ENCODE measurements at regions not wholly inside any gene's neighbourhood (a gene's known extent, or its start where the extent isn't known, plus 50 kb on each side); places are given as distances from the start of the nearest gene placed in this dataset.
"Not testable (repeated sequence)": the region's sequence is repeated elsewhere in the genome, so short reads cannot be mapped to it uniquely, and the experiment has no call there.

GRCh38 chr18:45322343-45322742 is 292.9 kb upstream of the SLC14A2 start:
- DNase-seq, result no peak

DNA sequence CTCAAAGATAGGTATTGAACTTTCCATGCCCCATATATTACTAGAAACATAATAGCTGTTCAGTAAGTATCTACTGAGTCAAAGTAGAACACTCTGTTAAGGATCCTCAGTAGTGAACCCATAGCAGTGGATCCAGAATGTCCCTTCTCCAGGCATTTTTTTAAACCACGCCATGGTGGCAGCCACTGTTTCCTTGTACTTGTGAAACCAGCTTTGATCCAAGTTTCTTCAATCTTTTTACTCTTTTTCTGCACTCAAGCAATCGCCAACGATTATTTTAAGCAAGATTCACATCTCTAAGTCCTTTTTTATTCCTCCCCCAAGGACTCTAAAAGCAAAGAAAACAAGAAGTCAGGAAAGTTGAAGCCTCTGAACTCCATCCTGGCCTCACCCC is 291.2 kb upstream of the SLC14A2 start:
- no peak for DNase-seq

GRCh38 chr18:45324495-45325113 is 290.7 kb upstream of the SLC14A2 start:
- no peak for DNase-seq

- DNase-seq, result no peak
Measured at GRCh38 chr18:45325778-45326177, 289.5 kb upstream of the SLC14A2 start.

DNA sequence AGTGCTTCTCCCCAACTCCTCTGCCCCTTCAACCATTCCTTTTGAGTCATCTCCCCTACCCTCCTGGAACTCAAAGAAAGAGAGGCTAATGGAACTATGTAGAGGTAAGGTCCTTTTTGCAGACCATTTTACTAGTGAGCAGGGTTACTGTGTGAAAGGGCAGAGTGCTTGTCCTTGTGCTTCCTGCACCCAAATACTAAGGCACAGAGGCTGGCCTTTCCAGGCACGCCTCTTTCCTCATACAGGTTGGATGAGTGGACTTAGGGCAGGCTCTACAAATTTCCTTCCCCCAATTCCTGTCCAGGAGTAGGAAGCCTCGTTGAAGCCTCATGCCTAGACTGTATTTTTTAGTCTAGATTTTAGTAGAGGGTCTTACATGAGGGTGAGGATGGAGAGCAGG is 288.8 kb upstream of the SLC14A2 start:
- DNase-seq, result no peak

DNA sequence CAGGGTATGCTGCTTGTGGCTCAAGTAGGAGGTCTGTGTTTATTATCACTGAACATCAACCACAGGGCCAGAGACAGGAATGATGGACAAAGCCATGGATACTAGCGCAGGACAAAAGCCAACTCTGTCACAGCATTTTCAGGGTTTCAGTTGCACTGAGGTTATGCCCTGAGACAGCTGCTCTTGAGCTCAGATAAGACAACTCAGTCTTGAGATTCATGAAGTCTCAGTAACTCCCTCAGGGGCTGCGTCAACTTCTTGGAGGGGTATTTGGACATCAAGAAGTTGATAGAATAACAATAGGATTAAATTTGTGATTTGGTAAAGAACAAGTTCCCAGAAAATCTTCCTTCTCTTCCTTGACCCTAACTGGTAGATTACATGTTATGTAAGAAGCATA is 287.0 kb upstream of the SLC14A2 start:
- no peak for DNase-seq

- no peak for DNase-seq
Measured at GRCh38 chr18:45328811-45329210, 286.5 kb upstream of the SLC14A2 start.

GRCh38 chr18:45329316-45329715 is 286.0 kb upstream of the SLC14A2 start:
- no peak for DNase-seq

GRCh38 chr18:45330170-45330594 is 285.1 kb upstream of the SLC14A2 start:
- no peak for DNase-seq

DNA sequence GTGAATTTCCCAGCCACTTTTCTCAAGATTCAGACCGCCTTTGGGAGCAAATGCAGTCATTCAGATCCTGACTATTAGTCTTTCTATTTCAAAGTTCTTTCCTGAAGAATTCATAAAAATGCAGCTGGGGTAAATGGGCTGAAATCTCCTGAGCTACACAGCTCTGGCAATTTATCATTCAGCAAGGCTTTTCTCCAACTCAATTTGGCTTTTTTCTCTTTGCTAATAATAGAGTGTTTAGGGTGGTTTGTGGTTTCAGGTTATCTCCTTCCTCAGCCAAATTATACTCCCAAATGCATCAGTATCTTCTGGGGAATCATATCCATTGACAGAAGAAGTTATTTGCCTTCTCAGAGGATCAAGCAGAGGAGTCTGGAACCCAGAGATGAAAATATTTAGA is 282.4 kb upstream of the SLC14A2 start:
- DNase-seq, result no peak

DNA sequence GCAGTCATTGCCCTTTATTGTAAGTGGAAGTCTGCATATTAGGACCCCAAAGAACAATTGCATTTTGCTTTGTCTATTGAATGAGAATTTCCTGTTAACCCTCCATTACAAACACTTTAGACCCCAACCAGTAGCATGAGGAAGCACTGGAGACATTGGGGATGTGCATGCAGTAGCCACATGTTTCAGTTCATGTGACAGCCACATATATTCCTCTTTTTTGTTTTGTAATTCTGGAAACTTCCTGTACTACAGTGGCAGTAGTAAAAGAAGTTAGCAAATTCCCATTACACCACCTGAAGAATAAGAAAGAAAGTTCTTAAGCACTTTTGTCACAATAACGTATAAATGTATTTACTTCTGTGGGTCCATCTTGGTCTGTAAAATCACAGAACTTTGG is 281.1 kb upstream of the SLC14A2 start:
- DNase-seq, result no peak

GRCh38 chr18:45335282-45336043 is 279.8 kb upstream of the SLC14A2 start:
- no peak for DNase-seq

- DNase-seq, result no peak
Measured at GRCh38 chr18:45336448-45336847, 278.8 kb upstream of the SLC14A2 start.

- no peak for DNase-seq
Measured at GRCh38 chr18:45337477-45337876, 277.8 kb upstream of the SLC14A2 start.

- DNase-seq, result no peak
Measured at GRCh38 chr18:45339810-45340550, 275.3 kb upstream of the SLC14A2 start.

DNA sequence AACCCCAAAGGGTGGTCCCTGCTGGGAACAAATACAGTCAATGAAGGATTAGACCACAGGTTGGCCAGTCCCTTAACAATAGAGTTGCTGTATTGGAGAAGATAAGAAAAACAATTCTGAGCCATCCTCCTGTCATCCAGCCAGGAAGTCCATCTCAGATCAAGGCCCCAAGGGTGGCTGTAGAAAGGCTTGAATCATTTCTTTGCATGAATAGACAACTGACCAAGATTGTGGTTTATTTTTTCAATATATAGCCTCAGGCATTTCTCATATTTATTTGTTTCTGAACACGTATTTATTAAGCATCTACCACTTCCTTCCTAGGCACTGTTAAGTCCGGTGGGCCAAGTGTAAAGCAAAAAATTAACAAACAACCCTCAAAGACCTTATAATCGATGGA is 274.4 kb upstream of the SLC14A2 start:
- DNase-seq, result no peak

GRCh38 chr18:45341454-45341853 is 273.8 kb upstream of the SLC14A2 start:
- no peak for DNase-seq

DNA sequence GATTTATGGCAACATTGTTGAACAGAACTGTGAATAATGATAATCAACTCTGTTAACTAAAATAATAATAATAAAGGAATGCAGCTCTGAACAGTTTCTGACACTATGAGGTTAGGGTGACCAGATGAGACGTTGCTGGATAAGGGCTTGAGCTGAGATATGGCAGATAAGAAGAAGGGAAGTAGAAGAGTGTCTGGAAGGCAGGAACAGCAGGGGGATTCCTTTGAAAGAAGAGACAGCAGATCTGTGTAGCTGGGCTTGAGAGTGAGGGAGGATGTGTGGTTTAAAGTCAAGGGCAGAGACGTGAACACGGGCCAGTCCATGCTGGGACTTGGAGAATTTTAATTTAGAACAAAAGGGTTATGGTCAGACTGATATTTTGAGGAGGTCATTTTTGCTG is 273.1 kb upstream of the SLC14A2 start:
- DNase-seq, result no peak

GRCh38 chr18:45342653-45343052 is 272.6 kb upstream of the SLC14A2 start:
- no peak for DNase-seq

GRCh38 chr18:45343365-45343764 is 271.9 kb upstream of the SLC14A2 start:
- no peak for DNase-seq

GRCh38 chr18:45344680-45345079 is 270.6 kb upstream of the SLC14A2 start:
- DNase-seq, result not testable (repeated sequence)

GRCh38 chr18:45349019-45349418 is 266.3 kb upstream of the SLC14A2 start:
- no peak for DNase-seq

DNA sequence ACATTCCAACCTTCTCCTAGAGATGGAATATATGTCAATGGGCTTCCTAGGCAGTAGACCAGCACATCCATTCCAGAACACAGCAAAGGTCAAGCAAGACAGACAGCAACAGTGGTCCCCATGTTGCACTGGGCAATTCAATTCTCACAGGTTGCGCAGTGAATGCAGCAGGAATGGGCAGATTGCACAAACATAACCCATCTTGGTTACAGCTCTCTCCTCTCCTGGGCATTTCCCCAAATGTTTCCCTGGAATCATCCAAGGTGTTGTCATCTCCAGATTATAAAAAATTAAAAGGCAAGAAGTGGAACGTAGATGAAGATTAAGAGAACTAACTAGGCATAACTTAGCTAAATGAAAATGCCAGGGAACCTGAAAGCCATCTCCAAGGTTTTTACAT is 265.8 kb upstream of the SLC14A2 start:
- DNase-seq, result no peak
